HG03066 (cell line): ENCODE measurements at regions not wholly inside any gene's neighbourhood (a gene's known extent, or its start where the extent isn't known, plus 50 kb on each side); places are given as distances from the start of the nearest gene placed in this dataset.

Source experiments
- ATAC-seq: cut with Tn5 transposase; IDR thresholded peaks from one replicate; pipeline ENCODE4 v1.9.1; 2021; ENCODE audit warnings: low read depth; ENCODE audit not compliant: unreplicated experiment

- no peak for ATAC-seq
These were observed 336.8 kb upstream of the MANEA start for GRCh38 chr6:95240514-95240913.

DNA sequence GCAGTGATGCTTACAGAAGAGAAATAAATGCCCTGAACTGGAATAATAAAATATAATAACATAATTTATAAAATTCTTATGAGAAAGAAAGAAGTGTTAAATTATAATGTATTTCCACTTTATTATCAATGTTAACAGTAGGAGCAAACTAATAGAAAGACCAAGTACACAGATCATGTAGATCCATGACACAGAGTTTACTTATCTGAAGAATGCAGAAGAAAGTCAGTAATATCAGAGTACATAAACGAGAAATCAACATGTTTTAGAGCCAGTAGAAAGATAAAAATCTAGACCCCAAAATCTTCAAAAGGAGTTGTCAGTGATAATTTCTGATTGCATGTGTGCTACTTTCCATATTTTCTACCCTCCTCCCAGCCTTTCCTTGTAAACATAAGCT lies 334.8 kb upstream of the MANEA start:
- no peak for ATAC-seq

- ATAC-seq: no peak
These were observed 334.3 kb upstream of the MANEA start for GRCh38 chr6:95243053-95243452.

DNA sequence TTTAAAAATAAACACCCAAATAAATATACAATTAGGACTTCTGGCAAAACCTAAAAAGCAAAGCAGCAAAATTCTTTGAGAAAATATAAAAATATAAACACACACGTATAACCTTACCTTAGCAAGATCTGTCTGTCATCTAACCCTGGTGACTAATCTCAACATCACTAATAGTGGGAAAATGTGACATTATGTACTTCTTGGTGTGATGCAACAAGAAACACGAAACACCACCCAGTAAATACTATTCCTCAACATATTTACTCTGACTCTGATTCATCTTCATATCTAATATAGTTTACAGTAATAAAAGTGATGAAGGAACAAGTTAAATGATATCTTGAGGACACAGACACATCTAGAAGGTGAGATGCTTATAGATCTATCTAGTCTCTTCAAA lies 332.6 kb upstream of the MANEA start:
- ATAC-seq: no peak

- no peak for ATAC-seq
These were observed 328.8 kb upstream of the MANEA start for GRCh38 chr6:95248499-95248898.

GRCh38 chr6:95249175-95249574 lies 328.2 kb upstream of the MANEA start:
- ATAC-seq: no peak

DNA sequence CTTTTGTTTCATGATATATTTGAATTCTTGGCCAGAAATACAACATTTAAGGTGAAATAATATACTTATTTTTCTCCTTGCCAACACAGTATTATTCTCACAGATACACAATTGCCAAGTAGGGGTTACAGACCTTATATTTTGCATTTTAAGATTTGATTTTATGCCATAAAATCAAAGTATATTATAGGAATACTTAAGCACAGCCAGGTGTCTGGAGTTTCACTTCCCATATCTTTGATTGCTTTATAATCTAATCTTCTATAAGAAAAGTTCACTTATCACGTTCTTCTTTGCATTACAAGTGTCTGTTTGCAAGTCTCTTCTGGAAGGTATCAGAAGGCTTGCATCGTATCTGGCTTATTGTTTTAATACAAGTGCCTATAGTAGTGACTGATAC lies 327.7 kb upstream of the MANEA start:
- no peak for ATAC-seq

GRCh38 chr6:95263840-95264239 lies 313.5 kb upstream of the MANEA start:
- ATAC-seq: no peak

GRCh38 chr6:95266537-95267258 lies 310.6 kb upstream of the MANEA start:
- no peak for ATAC-seq

- no peak for ATAC-seq
These were observed 302.6 kb upstream of the MANEA start for GRCh38 chr6:95274686-95275235.

- no peak for ATAC-seq
These were observed 297.7 kb upstream of the MANEA start for GRCh38 chr6:95279616-95280015.

GRCh38 chr6:95280686-95281273 lies 296.6 kb upstream of the MANEA start:
- ATAC-seq: no peak

GRCh38 chr6:95285881-95286280 lies 291.5 kb upstream of the MANEA start:
- no peak for ATAC-seq

- ATAC-seq: no peak
These were observed 290.5 kb upstream of the MANEA start for GRCh38 chr6:95286874-95287273.

DNA sequence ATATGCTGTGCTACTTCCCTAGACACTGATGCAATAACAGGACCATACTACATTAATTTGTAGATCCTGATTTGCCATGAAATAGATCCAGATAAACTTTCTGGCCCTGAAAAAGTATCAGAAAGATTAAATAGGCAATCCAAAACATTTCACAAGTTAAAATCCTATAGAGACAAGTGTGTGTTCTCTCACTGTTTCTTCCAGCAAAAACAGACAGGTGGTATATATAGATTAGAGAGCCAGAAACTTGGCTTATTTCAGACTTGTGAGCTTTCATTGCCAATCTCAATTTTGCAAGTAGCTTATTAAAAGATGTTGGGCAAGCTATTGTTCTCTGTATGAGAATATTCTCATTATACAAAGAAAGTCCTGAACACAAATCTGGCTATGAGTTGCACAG lies 289.1 kb upstream of the MANEA start:
- no peak for ATAC-seq

DNA sequence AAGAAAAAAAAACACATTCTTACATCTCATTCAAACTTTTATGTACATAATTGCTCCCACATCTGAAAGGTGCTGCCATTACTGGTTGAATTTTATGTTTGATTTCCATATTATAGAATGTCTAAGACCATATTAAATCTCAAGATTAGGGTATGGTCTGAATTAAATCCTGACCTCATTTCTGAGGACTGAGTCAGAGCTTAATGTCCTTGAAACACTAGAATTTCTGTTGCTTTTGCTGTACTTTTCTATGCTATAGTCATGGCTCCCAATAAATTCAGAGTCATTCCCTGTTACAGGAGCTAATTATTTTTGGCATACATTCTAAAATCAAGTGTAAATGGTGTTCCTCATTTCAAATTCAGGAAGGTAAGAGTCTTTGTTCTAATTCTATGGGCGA lies 285.3 kb upstream of the MANEA start:
- no peak for ATAC-seq

GRCh38 chr6:95293257-95293656 lies 284.1 kb upstream of the MANEA start:
- no peak for ATAC-seq

DNA sequence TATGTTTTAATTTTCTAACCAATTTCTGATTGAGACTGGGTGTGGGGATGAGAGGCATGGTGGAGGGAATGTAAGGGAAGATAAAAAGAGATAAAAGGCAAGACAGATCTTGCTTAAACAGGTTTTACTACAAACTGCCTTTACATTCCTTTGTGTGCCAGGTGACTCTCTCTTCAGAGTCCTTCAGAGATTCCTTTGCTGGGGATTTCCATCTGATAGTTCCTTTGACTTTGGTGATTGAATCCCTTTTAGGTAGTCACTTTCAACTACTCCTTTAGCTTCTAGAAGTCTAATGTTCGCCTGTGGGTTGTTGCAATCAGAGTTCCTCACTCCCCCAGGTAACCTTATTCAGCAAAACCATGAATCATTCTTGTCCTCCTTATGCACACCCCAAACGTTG lies 283.3 kb upstream of the MANEA start:
- no peak for ATAC-seq

DNA sequence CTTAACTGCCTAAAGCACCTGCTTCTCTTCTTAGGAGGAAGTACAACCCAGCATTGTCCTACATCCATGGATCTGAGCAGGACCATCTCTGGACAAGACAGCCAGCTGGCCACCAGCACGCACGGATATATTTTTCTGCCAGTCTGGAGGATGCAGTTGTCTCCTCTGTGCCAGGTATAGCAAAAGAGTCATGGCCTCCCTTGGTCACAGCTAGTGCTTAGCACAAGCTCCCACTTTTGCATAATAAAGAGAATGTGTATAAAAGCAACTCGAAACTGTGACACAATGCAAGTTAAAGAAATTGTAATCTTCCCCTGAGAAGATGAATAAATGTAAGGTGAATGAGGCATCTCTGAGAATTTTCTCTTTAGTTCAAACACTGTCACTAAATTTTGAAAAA lies 267.8 kb upstream of the MANEA start:
- no peak for ATAC-seq

DNA sequence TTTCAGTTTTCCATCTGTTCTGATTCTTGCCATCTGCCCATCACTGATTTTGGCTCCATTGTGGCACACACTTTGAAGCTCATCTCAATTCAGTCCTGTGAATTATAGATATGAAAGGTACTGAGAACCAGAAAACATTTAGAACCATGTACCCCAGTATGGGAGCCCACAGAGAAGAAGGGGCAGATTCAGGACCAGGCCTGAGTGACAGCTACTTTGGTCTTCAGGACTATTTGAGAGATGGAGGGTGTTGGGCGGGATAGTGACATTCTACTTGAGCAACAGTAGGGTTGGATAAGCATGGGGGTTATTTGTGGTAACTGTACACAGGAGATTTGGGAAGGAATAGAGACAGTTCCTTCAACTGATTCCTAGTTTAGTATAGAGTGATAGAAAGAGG lies 259.2 kb upstream of the MANEA start:
- no peak for ATAC-seq

- no peak for ATAC-seq
These were observed 256.2 kb upstream of the MANEA start for GRCh38 chr6:95321126-95321525.

DNA sequence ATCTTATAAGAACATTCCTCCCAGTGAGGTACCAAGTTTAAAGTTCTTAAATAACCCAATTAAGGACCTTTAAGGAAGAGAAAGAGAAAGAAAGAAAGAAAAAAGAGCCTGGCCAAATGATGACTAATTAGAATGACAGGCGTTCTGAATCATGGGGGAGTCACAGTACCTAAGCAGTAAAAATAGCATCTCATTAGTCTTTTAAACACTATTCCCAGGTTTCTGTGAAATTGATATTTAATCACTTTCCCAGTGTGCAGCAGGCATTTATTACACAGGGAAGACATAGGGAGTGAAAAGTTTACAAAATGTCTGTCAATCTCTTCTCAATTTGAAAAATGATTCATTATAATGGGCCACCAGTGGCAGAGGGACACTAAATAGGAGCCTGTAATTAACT lies 251.4 kb upstream of the MANEA start:
- ATAC-seq: no peak
